Body of pancreas (tissue), 4 donors: ENCODE measurements at regions not wholly inside any gene's neighbourhood (a gene's known extent, or its start where the extent isn't known, plus 50 kb on each side); places are given as distances from the start of the nearest gene placed in this dataset.
A peak's percentile ranks its signal among the peaks of the same experiment; 100 is the strongest.
"Not testable (repeated sequence)": the region's sequence is repeated elsewhere in the genome, so short reads cannot be mapped to it uniquely, and the experiment has no call there.

Experiments
- ATAC-seq: fragments of 150-250 bp; one replicate; pipeline ENCODE4 v1.9.1; 2016
- DNase-seq, 4 donors: peaks; one replicate each; pipeline ENCODE4 v3.0.0-alpha.2; 2019
- H3K27ac ChIP-seq, 4 donors: fragments of 200-600 bp; sonication (generic); 1 replicate in 3 of 4; 2 replicates in 1 of 4; pipeline versions ENCODE4 v1.5.1 to v1.6.1; 2016 to 2019; ENCODE audit warnings: mild to moderate bottlenecking in 1 of 4, mixed read lengths in 1 of 4, moderate library complexity in 1 of 4
- H3K27me3 ChIP-seq, 2 donors: fragments of 200-600 bp; sonication (generic); one replicate each; pipeline ENCODE4 v1.6.0; 2016; ENCODE audit warnings: mild to moderate bottlenecking in 1 of 2
- H3K36me3 ChIP-seq, 2 donors: fragments of 200-600 bp; sonication (generic); replicated peaks in 1 of 2; 2 replicates each; pipeline ENCODE4 v1.5.1; 2016; ENCODE audit warnings: low read depth in 2 of 2; ENCODE audit not compliant: insufficient read depth in 1 of 2
- H3K4me1 ChIP-seq: fragments of 200-600 bp; sonication (generic); one replicate; pipeline ENCODE4 v1.6.0; 2016
- H3K4me3 ChIP-seq, 2 donors: fragments of 200-600 bp; sonication (generic); 1 replicate in 1 of 2; 2 replicates in 1 of 2; pipeline ENCODE4 v1.5.1; 2016 to 2019
- H3K9me3 ChIP-seq, 3 donors: fragments of 200-600 bp; sonication (generic); 1 replicate in 2 of 3; 2 replicates in 1 of 3; pipeline ENCODE4 v1.5.1; 2016
- CTCF ChIP-seq, 7 experiments: fragments of 450-650 bp in 4 of 7; fragments of 200-600 bp in 3 of 7; sonication (generic) in 3 of 7; IDR thresholded peaks; one replicate each; pipeline ENCODE4 v1.5.1; 2016 to 2019; ENCODE audit warnings: antibody characterized with exemption in 7 of 7
- WGBS, 2 donors: methylation state at CpG; one replicate each; pipeline ENCODE4 v1.1.5; 2017; 5-methylcytosine and 5-hydroxymethylcytosine counted together
- intact Hi-C: fragments of 100-400 bp; cut with DNase I; formaldehyde crosslinking; loops from one replicate; pipeline ENCODE4 v1.15.1; 2023

- H3K36me3 ChIP-seq, H3K4me1 ChIP-seq, H3K27me3 ChIP-seq, intact Hi-C loops, H3K4me3 ChIP-seq, H3K9me3 ChIP-seq: not testable (repeated sequence)
- DNase-seq (peak in 2 of 4 donors; percentile 32), ATAC-seq (peak; percentile 70)
- H3K27ac ChIP-seq = peak overlapping the region in 1 of 4 donors; percentile 44
- WGBS, 2 donors = 27 to 31% methylated on average over 2 of the region's 2 CpGs
Observed at GRCh38 chr2:111470924-111471323, 350.2 kb downstream of the BCL2L11 start.

- intact Hi-C loops, H3K9me3 ChIP-seq, H3K27me3 ChIP-seq, DNase-seq, H3K4me3 ChIP-seq, H3K36me3 ChIP-seq, H3K4me1 ChIP-seq: not testable (repeated sequence)
- peak; percentile 65 for ATAC-seq
- 40 to 80% methylated on average over 1 to 6 of the region's 9 CpGs for WGBS, 2 donors
- H3K27ac ChIP-seq = peak overlapping the region in 2 of 4 donors; percentile 25 to 44
Observed at GRCh38 chr2:111471791-111472530, 351.2 kb downstream of the BCL2L11 start.

- H3K27me3 ChIP-seq, intact Hi-C loops, H3K4me3 ChIP-seq, H3K9me3 ChIP-seq, ATAC-seq, H3K36me3 ChIP-seq, H3K4me1 ChIP-seq, DNase-seq: not testable (repeated sequence)
- peak overlapping the region in 1 of 4 donors; percentile 25 for H3K27ac ChIP-seq
- 64 to 69% methylated on average over 7 of the region's 7 CpGs for WGBS, 2 donors
Observed at GRCh38 chr2:111472844-111473403, 352.2 kb downstream of the BCL2L11 start.

- H3K36me3 ChIP-seq, H3K27me3 ChIP-seq, H3K9me3 ChIP-seq, H3K27ac ChIP-seq, DNase-seq, H3K4me1 ChIP-seq, ATAC-seq, intact Hi-C loops, H3K4me3 ChIP-seq: not testable (repeated sequence)
- 30 to 42% methylated on average over 1 to 2 of the region's 3 CpGs for WGBS, 2 donors
Observed at GRCh38 chr2:111473522-111473921, 352.8 kb downstream of the BCL2L11 start.

GRCh38 chr2:111474198-111474705 is 353.5 kb downstream of the BCL2L11 start:
- 71 to 77% methylated on average over 2 to 7 of the region's 8 CpGs for WGBS, 2 donors
- H3K4me3 ChIP-seq, DNase-seq, H3K36me3 ChIP-seq, H3K27me3 ChIP-seq, H3K4me1 ChIP-seq, ATAC-seq, intact Hi-C loops, H3K27ac ChIP-seq, H3K9me3 ChIP-seq: not testable (repeated sequence)

- H3K9me3 ChIP-seq, H3K4me3 ChIP-seq, DNase-seq, ATAC-seq, H3K27me3 ChIP-seq, H3K27ac ChIP-seq, H3K36me3 ChIP-seq, H3K4me1 ChIP-seq, intact Hi-C loops: not testable (repeated sequence)
- peak in 1 of 7 experiments; percentile 2 for TF ChIP-seq CTCF (IDR thresholded peaks at IDR 0.05)
- whole genome bisulfite sequencing, 2 donors = 40 to 55% methylated on average over 3 of the region's 3 CpGs
Observed at GRCh38 chr2:111478335-111478734, 357.6 kb downstream of the BCL2L11 start.

- H3K36me3 ChIP-seq, intact Hi-C loops, DNase-seq, ATAC-seq, H3K4me3 ChIP-seq, H3K27me3 ChIP-seq, H3K27ac ChIP-seq, H3K9me3 ChIP-seq, H3K4me1 ChIP-seq: not testable (repeated sequence)
- 44 to 72% methylated on average over 5 to 10 of the region's 14 CpGs for WGBS, 2 donors
Observed at GRCh38 chr2:111478871-111479318, 358.2 kb downstream of the BCL2L11 start.

- DNase-seq, H3K36me3 ChIP-seq, ATAC-seq, intact Hi-C loops, H3K27me3 ChIP-seq, H3K4me3 ChIP-seq, H3K27ac ChIP-seq, H3K4me1 ChIP-seq, H3K9me3 ChIP-seq: not testable (repeated sequence)
- WGBS, 2 donors = 62% methylated on average over 7 to 10 of the region's 10 CpGs
Observed at GRCh38 chr2:111480016-111480625, 359.4 kb downstream of the BCL2L11 start.

- H3K27me3 ChIP-seq, H3K4me3 ChIP-seq, H3K27ac ChIP-seq, H3K9me3 ChIP-seq, H3K36me3 ChIP-seq, intact Hi-C loops, H3K4me1 ChIP-seq, ATAC-seq, DNase-seq: not testable (repeated sequence)
- 77% methylated on average over 7 of the region's 8 CpGs; no CpG with 5 or more reads in 1 of the 2 donors for WGBS, 2 donors
Observed at GRCh38 chr2:111480633-111481032, 359.9 kb downstream of the BCL2L11 start.

- intact Hi-C loops, H3K27me3 ChIP-seq, H3K4me3 ChIP-seq, ATAC-seq, H3K27ac ChIP-seq, H3K4me1 ChIP-seq, H3K36me3 ChIP-seq, DNase-seq, H3K9me3 ChIP-seq: not testable (repeated sequence)
- 56 to 64% methylated on average over 2 to 10 of the region's 11 CpGs for WGBS, 2 donors
Observed at GRCh38 chr2:111481219-111481618, 360.5 kb downstream of the BCL2L11 start.
